B cell (primary cell): ENCODE measurements at regions not wholly inside any gene's neighbourhood (a gene's known extent, or its start where the extent isn't known, plus 50 kb on each side); places are given as distances from the start of the nearest gene placed in this dataset.

Experiments used
- ATAC-seq: fragments of 200-7000 bp; cut with Tn5 transposase; one replicate; pipeline ENCODE4 v1.10.0; 2021; ENCODE audit warnings: low read depth, mild to moderate bottlenecking, moderate number of reproducible peaks, moderate library complexity
- CTCF ChIA-PET: fragments of 350-600 bp; sonication (Branson Sonifier 250); formaldehyde crosslinking; loops from one replicate; lab custom pipeline; 2021; ENCODE audit warnings: antibody characterized with exemption, inconsistent platforms; lab: Charles Lee
- POLR2A ChIA-PET: fragments of 350-600 bp; sonication (Branson Sonifier 250); formaldehyde crosslinking; loops from one replicate; lab custom pipeline; 2021; ENCODE audit warnings: antibody characterized with exemption; lab: Charles Lee
- DNase-seq: peaks from one replicate; pipeline ENCODE4 v3.0.0; 2013
- H2AFZ ChIP-seq: 2 replicates; pipeline ENCODE4 v1.6.1; 2012; ENCODE audit warnings: mild to moderate bottlenecking, low read depth, low read length; ENCODE audit not compliant: insufficient read depth, poor library complexity, severe bottlenecking
- H3K27ac ChIP-seq, 2 donors: 1 replicate in 1 of 2; 2 replicates in 1 of 2; pipeline ENCODE4 v1.5.1; 2012 to 2013; ENCODE audit warnings: low read length in 2 of 2, mild to moderate bottlenecking in 2 of 2, moderate library complexity in 1 of 2
- H3K27me3 ChIP-seq, 4 experiments: fragments of 200-600 bp in 1 of 4; sonication (generic) in 1 of 4; replicated peaks in 1 of 4; 1 replicate in 2 of 4; 2 replicates in 2 of 4; pipeline versions ENCODE4 v1.6.1 to v1.7.0; 2013 to 2016; ENCODE audit warnings: low read length in 3 of 4, mild to moderate bottlenecking in 2 of 4, mixed read lengths in 1 of 4, moderate library complexity in 1 of 4; ENCODE audit not compliant: insufficient read depth in 4 of 4, control insufficient read depth in 3 of 4; ENCODE audit errors: control extremely low read depth in 1 of 4
- H3K36me3 ChIP-seq, 2 experiments: replicated peaks in 1 of 2; 1 replicate in 1 of 2; 2 replicates in 1 of 2; pipeline versions ENCODE4 v1.6.1 to v1.7.1; 2013; ENCODE audit warnings: low read length in 1 of 2; ENCODE audit not compliant: insufficient read depth in 2 of 2, control insufficient read depth in 1 of 2; ENCODE audit errors: control extremely low read depth in 1 of 2, extremely low read depth in 1 of 2
- H3K4me1 ChIP-seq, 2 donors: fragments of 200-600 bp in 1 of 2; sonication (generic) in 1 of 2; 1 replicate in 1 of 2; 2 replicates in 1 of 2; pipeline versions ENCODE4 v1.5.1 to v1.6.1; 2013 to 2017; ENCODE audit warnings: low read length in 2 of 2; ENCODE audit not compliant: control insufficient read depth in 2 of 2, insufficient read depth in 2 of 2
- H3K4me2 ChIP-seq: replicated peaks from 2 replicates; pipeline ENCODE3; 2012; ENCODE audit warnings: mild to moderate bottlenecking, low read depth, low read length; ENCODE audit not compliant: poor library complexity, severe bottlenecking
- H3K4me3 ChIP-seq, 5 experiments: fragments of 200-600 bp in 1 of 5; sonication (generic) in 1 of 5; 1 replicate in 3 of 5; 2 replicates in 2 of 5; pipeline versions ENCODE4 v1.5.1 to v1.7.0; 2011 to 2016; ENCODE audit warnings: low read length in 4 of 5, mild to moderate bottlenecking in 4 of 5, low read depth in 2 of 5, control low read depth in 1 of 5, moderate library complexity in 1 of 5; ENCODE audit not compliant: insufficient read depth in 1 of 5; ENCODE audit errors: control extremely low read depth in 1 of 5, extremely low read depth in 1 of 5
- H3K79me2 ChIP-seq: fragments of 200-600 bp; sonication (generic); one replicate; pipeline ENCODE4 v1.6.0; 2016; ENCODE audit warnings: low read length; ENCODE audit not compliant: control insufficient read depth, insufficient read depth
- H3K9ac ChIP-seq: fragments of 200-600 bp; sonication (generic); 2 replicates; pipeline ENCODE4 v1.6.1; 2017; ENCODE audit warnings: mild to moderate bottlenecking, low read length, moderate library complexity
- H3K9me3 ChIP-seq, 3 donors: one replicate each; pipeline versions ENCODE4 v1.6.1 to v1.7.1; 2013; ENCODE audit warnings: low read length in 2 of 3; ENCODE audit not compliant: control insufficient read depth in 2 of 3, insufficient read depth in 1 of 3; ENCODE audit errors: control extremely low read depth in 1 of 3
- H4K20me1 ChIP-seq: 2 replicates; pipeline ENCODE4 v1.6.0; 2012; ENCODE audit warnings: mild to moderate bottlenecking, low read length; ENCODE audit not compliant: insufficient read depth, control insufficient read depth, poor library complexity, severe bottlenecking
- H3K27ac Mint-ChIP-seq: one replicate; pipeline ENCODE4 v1.8.0; 2021; ENCODE audit warnings: mixed read lengths
- H3K27me3 Mint-ChIP-seq: one replicate; pipeline ENCODE4 v1.8.0; 2021; ENCODE audit warnings: mixed read lengths
- H3K4me1 Mint-ChIP-seq: one replicate; pipeline ENCODE4 v1.8.0; 2021; ENCODE audit warnings: mixed read lengths
- H3K4me3 Mint-ChIP-seq: one replicate; pipeline ENCODE4 v1.8.0; 2021; ENCODE audit warnings: mixed read lengths
- H3K9me3 Mint-ChIP-seq: one replicate; pipeline ENCODE4 v1.8.0; 2022; ENCODE audit warnings: mixed read lengths; ENCODE audit not compliant: insufficient read depth
- CTCF ChIP-seq: fragments of 200-600 bp; IDR thresholded peaks from one replicate; pipeline ENCODE4 v1.8.0; 2022; ENCODE audit warnings: antibody characterized with exemption, mild to moderate bottlenecking
- EZH2 ChIP-seq: IDR thresholded peaks from 2 replicates; pipeline ENCODE4 v1.6.1; 2012; ENCODE audit warnings: borderline replicate concordance, low read depth, mild to moderate bottlenecking, moderate library complexity, low read length; ENCODE audit not compliant: insufficient read depth, poor library complexity, severe bottlenecking
- WGBS: methylation state at CpG from one replicate; pipeline ENCODE4 v1.1.5; 2013; ENCODE audit warnings: missing lambda C conversion rate; ENCODE audit not compliant: insufficient coverage; 5-methylcytosine and 5-hydroxymethylcytosine counted together
- intact Hi-C: fragments of 100-400 bp; cut with micrococcal nuclease; formaldehyde crosslinking; loops from one replicate; pipeline ENCODE4 v1.10.0; 2022

GRCh38 chr9:16098306-16098705 lies 545.5 kb downstream of the CCDC171 start:
- no peaks in the 10 kb centered on the region for H3K27me3 Mint-ChIP-seq
- peaks cover 0 to 3% (median 0%) of the 10 kb centered on the region in 3 donors for H3K9me3 ChIP-seq
- ATAC-seq, result no peak
- TF ChIP-seq EZH2, result no peak
- no peak for TF ChIP-seq CTCF
- H3K27ac Mint-ChIP-seq, result no peak overlapping the region
- ChIA-PET CTCF (no interaction called here), POLR2A (no interaction called here)
- no CpG with 5 or more reads among the region's 5 CpGs for WGBS
- no peaks in the 10 kb centered on the region for H3K9me3 Mint-ChIP-seq
- H3K4me3 ChIP-seq, result no peak overlapping the region
- H3K27me3 ChIP-seq, result no peaks in the 10 kb centered on the region
- H3K4me1 Mint-ChIP-seq, result no peaks in the 10 kb centered on the region
- H3K4me1 ChIP-seq, result no peaks in the 10 kb centered on the region
- intact Hi-C loops, result no loop called here
- H2AFZ ChIP-seq, result no peak overlapping the region
- H3K4me3 Mint-ChIP-seq, result no peak overlapping the region
- DNase-seq, result no peak
- no peaks in the 10 kb centered on the region for H3K79me2 ChIP-seq
- no peaks in the 10 kb centered on the region for H3K36me3 ChIP-seq
- H3K4me2 ChIP-seq, result no peak overlapping the region
- no peaks in the 10 kb centered on the region for H4K20me1 ChIP-seq
- no peak overlapping the region for H3K27ac ChIP-seq
- H3K9ac ChIP-seq, result no peak overlapping the region

GRCh38 chr9:16099732-16100536 lies 547.1 kb downstream of the CCDC171 start:
- H3K9ac ChIP-seq, result no peak overlapping the region
- Mint-ChIP-seq H3K4me1 (no peaks in the 10 kb centered on the region), H3K9me3 (no peaks in the 10 kb centered on the region), H3K27me3 (no peaks in the 10 kb centered on the region), H3K27ac (no peak overlapping the region), H3K4me3 (no peak overlapping the region)
- intact Hi-C loops, result no loop called here
- no peaks in the 10 kb centered on the region for H4K20me1 ChIP-seq
- H3K4me1 ChIP-seq, result no peaks in the 10 kb centered on the region
- H3K79me2 ChIP-seq, result no peaks in the 10 kb centered on the region
- H3K4me2 ChIP-seq, result no peak overlapping the region
- H3K9me3 ChIP-seq, result no peaks in the 10 kb centered on the region
- ChIA-PET CTCF (no interaction called here), POLR2A (no interaction called here)
- DNase-seq, result no peak
- ATAC-seq, result no peak
- no peaks in the 10 kb centered on the region for H3K36me3 ChIP-seq
- no peak overlapping the region for H3K4me3 ChIP-seq
- H3K27ac ChIP-seq, result no peak overlapping the region
- WGBS, result 94% methylated on average over 2 of the region's 8 CpGs
- no peak overlapping the region for H2AFZ ChIP-seq
- TF ChIP-seq EZH2 (no peak), CTCF (no peak)
- H3K27me3 ChIP-seq, result no peaks in the 10 kb centered on the region
